ENCODE measurements at regions not wholly inside any gene's neighbourhood (a gene's known extent, or its start where the extent isn't known, plus 50 kb on each side); places are given as distances from the start of the nearest gene placed in this dataset.

GRCh38 chr5:81914696-81915095, 57.1 kb upstream of the ATG10 start:
- no peak for DNase-seq

DNA sequence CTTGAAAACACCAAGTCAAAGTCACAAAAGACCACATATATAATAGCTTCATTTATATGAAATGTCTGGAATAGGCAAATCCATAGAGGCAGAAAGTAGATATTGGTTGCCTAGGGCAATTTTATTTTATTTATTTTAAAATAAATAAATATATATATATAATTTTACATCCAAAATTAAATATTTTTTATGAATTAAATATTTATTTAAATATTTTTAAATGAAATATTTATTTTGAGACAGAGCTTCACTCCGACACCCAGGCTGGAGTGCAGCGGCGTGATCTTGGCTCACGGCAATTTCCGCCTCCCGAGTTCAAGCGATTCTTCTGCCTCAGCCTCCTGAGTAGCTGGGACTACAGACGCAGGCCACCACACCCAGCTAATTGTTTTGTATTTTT, 58.9 kb upstream of the ATG10 start:
- no peak for DNase-seq

- DNase-seq, result no peak
Observed at GRCh38 chr5:81909677-81910076, 62.1 kb upstream of the ATG10 start.

DNA sequence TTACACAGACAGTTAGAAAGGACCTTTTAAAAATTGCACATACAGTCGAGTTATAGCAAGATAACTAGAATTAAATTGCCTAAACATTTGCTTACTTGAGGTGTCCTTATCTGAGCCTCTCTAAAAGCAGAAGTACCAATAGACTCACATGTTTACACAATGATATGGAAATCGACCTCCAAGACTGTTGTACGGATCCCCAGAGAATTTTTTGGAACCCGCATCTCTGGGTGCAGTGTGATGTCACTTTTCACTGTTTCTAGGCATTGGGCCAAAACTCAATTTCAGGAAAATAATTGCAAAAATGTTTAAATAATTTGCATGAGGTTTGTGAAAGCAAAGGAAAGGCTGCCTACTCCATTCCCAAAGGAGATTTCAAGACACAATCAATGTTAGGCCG, 63.1 kb upstream of the ATG10 start:
- no peak for DNase-seq

GRCh38 chr5:81908044-81908443, 63.8 kb upstream of the ATG10 start:
- DNase-seq, result no peak

DNA sequence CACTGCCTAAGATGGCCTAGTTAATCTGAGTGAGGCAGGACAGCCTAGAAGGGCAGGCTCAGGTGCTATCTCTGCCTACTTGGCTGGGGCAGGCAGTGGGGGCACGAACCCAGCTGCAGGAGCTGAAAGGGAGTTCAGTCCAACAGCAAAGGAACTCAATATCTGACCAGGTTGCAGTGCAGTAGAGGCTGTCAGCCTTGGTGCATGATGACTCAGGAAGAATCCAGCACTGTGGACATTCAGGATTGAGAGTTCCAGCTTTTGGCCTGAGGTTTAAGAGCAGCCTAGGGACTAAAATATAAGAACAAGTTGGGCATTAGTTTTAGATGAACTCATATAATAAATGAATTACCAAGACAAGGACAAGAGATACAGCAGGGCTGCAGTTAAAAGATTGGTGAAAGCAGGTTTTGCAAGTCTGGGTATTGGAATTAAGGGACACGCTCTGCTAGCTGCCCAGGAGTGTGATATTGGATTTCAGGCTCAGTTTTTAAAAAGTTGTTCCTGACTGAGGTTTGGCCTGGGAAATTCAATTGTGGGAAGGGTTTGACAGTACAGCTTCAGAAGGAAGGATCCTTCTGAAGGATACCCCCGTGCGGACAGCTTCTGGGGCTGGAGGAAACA, 64.7 kb upstream of the ATG10 start:
- DNase-seq, result no peak

DNA sequence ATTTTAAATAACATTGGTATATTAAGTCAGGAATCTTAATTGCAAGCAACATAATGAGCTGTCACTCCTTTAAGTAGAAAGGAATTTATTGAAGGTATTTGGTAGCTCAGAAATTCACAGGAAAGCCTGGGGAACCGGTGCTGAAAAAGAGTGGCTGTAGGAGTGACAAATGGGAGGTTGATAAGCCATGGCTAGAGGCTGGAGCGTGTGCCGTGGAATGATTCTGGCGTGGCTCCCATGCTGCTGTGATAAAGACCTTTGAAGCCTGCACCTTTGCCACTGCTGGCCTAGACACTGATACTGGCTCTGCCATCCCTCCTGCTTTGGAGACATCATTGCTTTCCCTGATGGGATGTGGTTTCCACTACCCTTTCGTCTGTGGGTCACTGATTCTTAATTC, 65.7 kb upstream of the ATG10 start:
- no peak for DNase-seq

- DNase-seq, result no peak
Observed at GRCh38 chr5:81904861-81905260, 67.0 kb upstream of the ATG10 start.

GRCh38 chr5:81904166-81904565, 67.7 kb upstream of the ATG10 start:
- DNase-seq, result no peak

GRCh38 chr5:81901586-81901985, 70.2 kb upstream of the ATG10 start:
- no peak for DNase-seq

DNA sequence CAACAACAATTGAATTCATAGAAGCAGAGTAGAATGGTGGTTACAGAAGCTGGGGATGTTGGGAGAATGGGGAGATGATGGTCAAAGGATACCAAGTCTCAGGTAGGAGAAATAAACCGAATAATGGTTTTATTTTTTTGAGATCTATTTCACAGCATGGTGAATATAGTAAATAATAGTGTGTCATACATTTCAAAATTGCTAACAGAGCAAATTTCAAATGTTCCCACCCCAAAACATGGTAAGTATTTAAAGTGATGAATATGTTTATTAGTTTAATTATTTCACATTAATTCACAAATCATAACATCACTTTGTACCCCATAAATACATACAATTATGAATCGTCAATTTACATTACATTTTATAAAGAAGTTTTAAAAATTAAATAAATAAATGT, 72.7 kb upstream of the ATG10 start:
- no peak for DNase-seq

- no peak for DNase-seq
Observed at GRCh38 chr5:81898403-81898802, 73.4 kb upstream of the ATG10 start.

GRCh38 chr5:81896764-81897163, 75.1 kb upstream of the ATG10 start:
- DNase-seq, result no peak

DNA sequence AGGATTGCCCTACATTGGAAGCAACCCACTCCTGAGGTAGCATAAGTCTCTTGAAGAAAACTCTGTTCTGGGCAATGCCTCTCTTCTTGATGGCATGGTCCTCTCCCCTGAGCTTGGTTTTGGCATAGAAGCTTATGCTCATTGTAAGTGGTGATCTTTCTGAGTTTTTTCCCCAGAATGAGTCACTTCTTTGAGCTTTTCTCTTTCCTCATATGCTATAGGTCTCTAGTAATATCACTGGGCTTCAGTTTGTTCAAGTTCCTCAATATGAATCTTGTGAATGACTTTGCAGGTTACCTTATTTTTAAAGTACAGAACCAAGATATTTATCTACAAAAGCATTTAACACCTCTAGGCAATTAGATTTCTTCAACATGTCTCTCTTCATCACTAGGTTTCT, 76.5 kb upstream of the ATG10 start:
- no peak for DNase-seq

- DNase-seq, result no peak
Observed at GRCh38 chr5:81893961-81894360, 77.9 kb upstream of the ATG10 start.

DNA sequence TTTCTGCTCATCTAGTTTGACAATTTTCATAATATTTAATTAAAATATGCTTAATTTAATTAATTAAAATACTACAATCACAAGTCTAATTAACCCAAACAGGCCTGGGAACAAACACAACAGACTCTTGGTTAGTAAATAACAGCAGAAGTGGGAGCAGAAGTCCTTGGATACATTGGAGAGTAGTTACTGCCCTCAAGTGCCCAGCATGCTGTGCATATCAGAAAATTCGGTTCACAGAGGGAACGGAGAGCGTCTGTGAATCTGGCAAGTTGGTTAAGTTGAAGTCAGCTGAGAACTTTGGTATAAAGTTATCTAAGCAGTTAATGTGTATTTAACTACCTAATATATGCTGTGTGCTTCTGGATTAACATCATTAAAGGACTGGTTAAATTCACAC, 87.0 kb upstream of the ATG10 start:
- no peak for DNase-seq

DNA sequence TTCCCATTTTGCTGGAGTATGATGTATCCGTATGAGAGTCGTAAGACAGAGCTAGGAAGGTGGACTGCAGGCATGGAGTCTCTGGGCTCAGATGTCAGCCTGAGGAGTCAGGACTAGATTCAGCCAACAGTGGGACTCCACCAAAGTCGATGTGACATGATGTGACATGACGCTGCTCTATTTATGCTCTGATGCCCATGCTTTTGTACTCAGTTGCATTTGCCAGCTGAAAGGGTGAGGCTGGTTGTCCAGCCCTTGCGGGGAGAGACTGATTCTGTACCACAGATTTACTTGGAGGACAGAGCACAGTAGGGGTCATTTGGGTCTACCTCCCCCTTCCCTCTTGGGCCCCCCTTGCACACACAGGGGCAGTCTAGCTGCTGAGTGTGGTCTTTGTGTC, 88.5 kb upstream of the ATG10 start:
- DNase-seq, result no peak

- DNase-seq, result no peak
Observed at GRCh38 chr5:81881595-81881994, 90.2 kb upstream of the ATG10 start.

GRCh38 chr5:81879936-81880335, 91.9 kb upstream of the ATG10 start:
- no peak for DNase-seq

- no peak for DNase-seq
Observed at GRCh38 chr5:81878333-81878732, 93.5 kb upstream of the ATG10 start.

DNA sequence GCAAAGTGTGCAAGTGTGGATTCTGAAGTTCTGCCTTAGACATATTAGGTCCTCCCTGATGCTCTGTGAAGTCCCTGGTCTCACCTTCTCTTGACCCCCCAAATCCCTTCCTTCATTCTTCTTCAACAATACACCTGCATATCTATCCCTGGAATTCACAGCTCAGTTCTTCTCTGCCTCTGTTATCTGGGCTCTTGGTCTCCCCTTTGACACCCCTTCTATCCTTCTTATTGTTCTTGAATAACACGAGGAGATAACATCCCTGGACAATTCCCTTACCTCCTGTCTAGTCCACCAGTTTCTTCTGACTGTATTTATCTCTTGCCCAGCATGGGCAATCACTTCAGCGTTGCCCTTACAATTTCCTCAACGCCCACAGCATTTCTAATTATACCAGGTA, 104.8 kb upstream of the ATG10 start:
- no peak for DNase-seq

DNA sequence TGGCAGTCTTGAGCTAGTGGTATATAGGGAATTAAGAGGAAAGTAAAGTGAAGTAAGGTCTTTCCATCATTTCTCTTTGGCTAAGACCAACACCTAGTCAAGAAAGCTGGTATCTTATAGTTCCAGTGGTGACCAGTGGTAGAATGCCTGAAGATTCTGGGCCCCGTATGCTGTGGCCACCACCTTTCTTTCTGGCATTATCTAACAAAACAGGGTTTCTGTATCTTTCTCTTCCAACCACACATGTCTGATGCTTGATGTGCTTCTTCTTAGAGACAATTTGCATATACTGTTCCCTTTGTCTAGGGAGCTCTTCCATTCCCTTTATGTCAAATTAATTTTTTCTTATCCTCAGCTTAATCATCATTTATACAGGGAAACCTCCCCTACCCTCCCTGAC, 109.9 kb upstream of the SSBP2 start:
- no peak for DNase-seq

DNA sequence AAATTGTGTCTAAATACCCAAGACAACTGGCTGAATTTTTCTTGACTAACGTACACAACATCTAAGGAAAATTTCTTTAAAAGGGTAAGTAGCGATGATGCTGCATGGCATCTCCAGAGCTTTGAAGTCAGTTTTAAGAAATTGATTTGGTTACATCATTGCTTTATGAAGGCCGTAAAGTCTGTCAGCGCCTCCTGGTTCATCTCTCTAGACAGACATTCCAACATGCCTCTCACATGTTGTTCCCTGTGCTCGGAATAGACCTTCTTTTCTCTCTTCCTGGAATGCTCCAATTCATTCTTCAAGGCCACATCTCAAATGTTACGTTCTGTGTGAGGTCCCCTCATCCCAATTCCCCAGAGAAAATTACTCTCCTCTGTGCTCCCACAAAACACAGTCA, 108.7 kb upstream of the SSBP2 start:
- no peak for DNase-seq

DNA sequence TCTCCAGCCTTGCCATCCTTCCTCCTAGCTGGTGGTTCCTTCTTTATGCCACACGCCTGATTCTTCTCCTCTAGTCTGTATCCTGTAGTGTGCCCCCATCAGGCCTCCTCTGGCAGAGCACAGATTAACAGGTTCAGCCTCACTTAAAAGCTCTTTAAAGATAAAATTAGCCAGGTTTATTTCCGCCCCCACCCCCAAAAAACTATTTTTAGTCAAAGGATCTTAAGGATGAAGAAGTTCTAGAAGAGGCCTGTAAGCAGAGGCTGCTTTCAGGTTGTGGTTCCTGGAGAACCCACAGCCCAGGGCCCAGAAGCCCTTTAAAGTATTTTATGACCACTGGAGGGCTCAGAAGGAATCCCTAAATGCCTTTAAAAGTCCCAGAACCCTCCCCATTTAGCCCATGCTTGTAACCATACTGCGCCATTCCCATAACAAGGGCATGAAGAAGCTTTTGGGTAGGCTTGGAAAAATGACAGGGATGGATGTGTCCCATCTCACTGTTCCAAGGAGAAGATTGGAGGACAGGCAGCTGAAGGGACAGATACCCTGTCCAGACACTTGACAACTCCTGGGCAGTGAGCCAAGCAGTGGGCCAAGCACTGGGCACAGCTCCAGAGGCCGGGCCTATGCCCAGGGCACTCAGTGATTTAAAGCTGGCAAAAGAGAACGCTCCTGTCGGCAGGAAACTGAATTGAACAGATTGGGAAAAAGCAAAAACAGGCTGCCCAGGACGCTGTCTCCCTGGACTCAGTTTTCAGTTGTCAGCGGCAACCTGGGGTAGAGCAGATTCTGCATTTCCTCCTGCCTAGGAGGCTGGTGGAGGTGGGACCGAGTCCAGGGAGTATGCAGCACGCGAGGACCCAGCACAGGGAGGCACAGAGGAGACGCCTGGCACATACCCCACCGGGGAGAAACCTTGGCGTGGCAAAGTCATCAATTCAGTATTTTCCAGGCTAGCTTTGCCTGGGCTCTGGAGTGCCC, 106.3 kb upstream of the SSBP2 start:
- DNase-seq, result no peak

DNA sequence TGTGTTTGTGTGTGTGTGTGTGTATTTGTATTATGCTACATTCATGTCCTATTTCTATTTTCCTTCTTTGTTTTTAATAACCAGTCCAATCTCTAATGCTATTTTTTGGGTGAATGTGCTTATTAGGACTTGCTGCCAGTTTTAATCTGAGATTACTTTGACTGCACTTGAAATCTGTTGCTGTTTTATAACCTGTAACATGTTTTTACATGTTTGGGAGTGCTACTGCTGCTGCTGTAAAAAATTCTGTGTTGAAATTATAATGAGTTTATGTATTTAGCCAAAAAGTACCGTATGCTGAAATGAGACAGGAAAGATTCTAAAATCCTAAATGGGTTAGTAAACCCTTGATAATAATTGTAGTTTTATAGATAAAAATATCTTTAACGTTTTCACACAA, 104.7 kb upstream of the SSBP2 start:
- no peak for DNase-seq

Measured in activated naive CD4-positive, alpha-beta T cell (primary cell).